ENCODE measurements at regions not wholly inside any gene's neighbourhood (a gene's known extent, or its start where the extent isn't known, plus 50 kb on each side); places are given as distances from the start of the nearest gene placed in this dataset.
"Not testable (repeated sequence)": the region's sequence is repeated elsewhere in the genome, so short reads cannot be mapped to it uniquely, and the experiment has no call there.

- no peak for DNase-seq
Observed at GRCh38 chr7:69510114-69510513, 88.2 kb upstream of the AUTS2 start.

DNA sequence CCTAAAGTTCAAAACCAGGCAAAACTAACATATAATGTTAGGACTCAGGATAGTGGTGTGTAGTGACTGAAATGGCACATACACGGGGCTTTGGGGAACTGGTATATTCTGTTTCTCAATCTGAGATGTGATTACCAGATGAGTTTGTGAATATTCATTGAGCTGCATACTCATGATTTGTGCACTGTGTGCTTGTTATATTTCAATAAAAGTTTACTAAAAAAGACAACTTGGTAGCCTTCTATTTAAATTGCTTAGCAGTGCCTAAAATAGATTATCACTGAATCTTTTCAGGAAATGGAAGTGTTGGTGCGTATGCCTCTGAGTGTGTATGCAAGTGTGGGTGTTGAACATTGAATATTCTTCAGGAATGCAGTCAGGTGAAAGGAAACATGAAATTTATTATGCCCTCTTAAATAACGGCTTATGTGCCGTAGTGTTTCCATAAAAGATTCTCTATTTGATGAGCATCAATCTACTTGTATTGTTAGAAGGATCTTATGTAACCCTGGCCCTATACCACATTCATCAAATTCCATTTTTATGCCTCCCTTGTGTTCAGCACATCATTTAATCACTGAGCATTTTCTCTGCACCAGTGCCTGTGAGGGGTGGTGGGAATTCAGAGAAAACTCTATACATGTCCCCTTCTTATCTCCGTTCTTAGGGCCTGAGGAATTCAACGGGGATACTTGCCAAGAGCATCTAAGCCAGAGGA lies 82.6 kb upstream of the AUTS2 start:
- no peak for DNase-seq

DNA sequence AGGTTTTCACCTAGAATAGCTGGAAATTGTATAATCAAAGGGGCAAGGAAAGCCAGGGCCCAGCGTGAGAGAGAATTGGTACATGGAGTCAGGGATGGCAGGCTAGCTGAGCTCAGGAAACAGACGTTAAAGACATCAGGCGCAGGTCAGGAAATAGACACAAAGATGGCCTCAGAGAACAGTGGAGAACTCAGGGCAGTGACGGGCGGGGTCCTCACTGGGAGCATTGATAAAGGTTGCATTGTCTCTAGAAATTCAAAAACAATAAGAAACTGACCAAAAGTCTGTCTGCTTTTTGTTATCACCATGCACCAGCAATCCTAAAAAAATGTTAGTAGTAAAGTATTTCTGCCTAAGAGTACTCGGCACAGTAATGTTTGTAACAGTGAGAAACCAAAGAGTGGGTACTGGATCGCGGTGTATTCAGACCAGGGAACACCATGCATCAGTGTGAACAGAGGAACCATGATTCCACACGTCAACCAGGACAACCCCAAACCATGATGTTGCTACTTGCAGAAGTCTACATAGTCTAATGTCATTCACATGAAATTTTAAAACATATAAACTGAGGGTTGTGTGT lies 81.9 kb upstream of the AUTS2 start:
- DNase-seq = no peak

DNA sequence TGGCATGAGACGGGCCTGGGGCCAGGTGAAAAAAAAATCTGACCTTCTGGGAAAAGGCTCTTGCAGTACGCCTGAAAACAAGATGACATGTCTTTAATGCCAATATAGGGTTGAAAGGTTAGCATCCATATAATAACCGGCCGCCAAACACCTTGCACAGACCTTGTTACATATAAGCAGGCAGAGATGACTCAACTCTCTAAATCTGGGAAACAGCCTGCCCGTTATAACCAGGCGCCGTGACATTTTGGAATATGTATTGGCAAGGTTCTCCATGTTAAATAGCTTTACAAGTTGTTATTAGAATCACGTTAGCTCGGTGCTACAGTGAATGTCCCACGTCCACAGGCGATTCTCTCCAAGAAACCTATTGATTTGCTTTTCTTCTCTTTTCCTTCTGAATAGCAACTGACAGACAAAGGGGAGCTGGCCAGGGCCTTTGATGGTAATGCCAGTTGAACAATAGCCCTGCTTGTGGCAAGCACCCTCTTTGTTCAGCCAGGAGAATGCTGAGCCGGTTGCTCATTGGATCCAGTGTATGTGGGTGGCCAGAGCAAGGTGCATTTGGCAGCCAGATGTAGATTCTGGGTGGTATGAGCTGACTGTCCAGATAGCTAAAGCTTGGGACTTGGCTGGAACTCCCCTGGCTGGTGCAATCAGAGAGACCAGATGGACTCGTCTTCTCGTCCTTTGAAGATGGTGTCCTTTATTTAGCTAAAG lies 80.1 kb upstream of the AUTS2 start:
- DNase-seq = no peak

DNA sequence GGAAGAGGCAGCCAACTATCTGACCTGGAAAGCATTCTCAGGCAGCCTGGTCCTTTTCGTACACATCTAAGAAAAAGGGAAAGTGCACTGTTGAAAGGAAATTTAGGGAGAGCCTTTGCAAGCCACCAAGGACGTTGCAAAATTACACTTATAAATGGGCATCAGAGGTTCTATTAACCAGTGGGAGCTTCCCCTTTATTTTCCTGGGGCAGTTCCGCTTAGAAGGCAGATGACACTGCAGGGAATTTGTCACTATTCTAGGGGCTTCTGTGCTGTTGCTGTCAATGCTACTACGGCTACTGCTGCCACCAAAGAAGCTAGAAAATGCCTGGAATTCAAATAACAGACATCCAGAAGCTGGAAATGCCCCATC lies 79.6 kb upstream of the AUTS2 start:
- no peak for DNase-seq

- no peak for DNase-seq
Observed at GRCh38 chr7:69526570-69526969, 71.7 kb upstream of the AUTS2 start.

- DNase-seq = no peak
Observed at GRCh38 chr7:69527706-69528105, 70.6 kb upstream of the AUTS2 start.

- no peak for DNase-seq
Observed at GRCh38 chr7:69531050-69531449, 67.2 kb upstream of the AUTS2 start.

- no peak for DNase-seq
Observed at GRCh38 chr7:69534461-69535041, 63.7 kb upstream of the AUTS2 start.

GRCh38 chr7:69537691-69538090 lies 60.6 kb upstream of the AUTS2 start:
- no peak for DNase-seq

DNA sequence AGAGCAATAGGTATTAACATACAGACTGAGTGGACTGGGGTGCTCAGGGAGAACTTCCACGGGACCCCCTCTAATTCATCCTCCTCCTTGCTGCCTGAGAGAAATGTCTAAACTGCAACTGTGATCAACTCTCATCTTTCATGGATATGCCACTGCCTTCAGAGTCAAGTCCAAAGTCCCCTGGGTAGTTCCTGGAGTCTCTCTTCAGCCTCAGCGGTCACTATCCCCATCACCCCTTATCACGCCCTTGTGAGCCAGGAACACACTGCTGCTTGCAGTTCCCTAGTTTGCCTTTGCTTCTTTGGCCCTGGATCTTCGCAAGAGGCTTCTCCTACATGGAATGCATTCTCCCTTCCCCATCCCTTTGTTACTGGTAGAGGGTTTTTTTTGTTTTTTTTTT lies 58.7 kb upstream of the AUTS2 start:
- no peak for DNase-seq

DNA sequence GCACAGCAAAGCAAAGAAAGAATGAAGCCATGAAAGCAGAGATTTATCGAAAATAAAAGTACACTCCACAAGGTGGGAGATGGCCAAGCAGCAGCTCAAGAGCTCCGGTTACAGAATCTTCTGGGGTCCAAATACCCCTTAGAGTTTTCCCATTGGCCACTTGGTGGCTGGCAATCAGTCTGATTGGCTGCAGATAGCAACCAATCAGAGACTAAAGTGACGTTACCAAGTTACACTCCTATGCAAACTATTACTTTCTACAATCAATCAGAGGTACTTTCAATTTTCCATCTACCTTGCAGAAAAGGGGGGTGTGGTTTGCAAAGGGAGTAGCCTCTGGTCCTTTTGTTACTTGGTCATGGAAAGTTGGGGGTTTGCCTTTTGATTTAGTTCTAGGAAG lies 58.0 kb upstream of the AUTS2 start:
- DNase-seq = no peak

DNA sequence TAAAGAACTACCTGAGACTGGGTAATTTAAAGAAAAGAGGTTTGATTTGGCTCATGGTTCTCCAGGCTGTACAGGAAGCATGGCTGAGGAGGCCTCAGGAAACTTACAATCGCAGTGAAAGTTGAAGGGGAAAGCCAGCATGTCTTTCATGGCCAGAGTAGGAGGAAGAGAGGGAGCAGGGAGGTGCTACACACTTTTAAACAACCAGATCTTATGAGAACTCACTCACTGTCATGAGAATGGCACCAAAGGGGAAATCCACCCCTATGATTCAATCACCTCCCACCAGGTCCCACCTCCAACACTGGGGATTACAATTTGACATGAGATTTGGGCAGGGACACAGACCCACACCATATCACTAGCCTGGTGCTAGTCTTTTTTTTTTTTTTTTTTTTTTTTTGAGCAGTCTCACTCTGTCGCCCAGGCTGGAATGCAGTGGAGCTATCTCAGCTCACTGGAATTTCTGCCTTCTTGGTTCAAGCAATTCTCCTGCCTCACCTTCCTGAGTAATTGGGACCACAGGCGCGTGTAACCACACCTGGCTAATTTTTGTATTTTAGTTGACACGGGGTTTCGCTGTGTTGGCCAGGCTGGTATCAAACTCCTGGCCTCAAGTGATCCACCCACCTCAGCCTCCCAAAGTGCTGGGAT lies 56.4 kb upstream of the AUTS2 start:
- DNase-seq = not testable (repeated sequence)

- DNase-seq = no peak
Observed at GRCh38 chr7:69545175-69545574, 53.1 kb upstream of the AUTS2 start.

All from CD4-positive, alpha-beta T cell treated with Interleukin-17A for 1 hour (primary cell).